Peyer's patch (tissue), 4 donors: ENCODE measurements at regions not wholly inside any gene's neighbourhood (a gene's known extent, or its start where the extent isn't known, plus 50 kb on each side); places are given as distances from the start of the nearest gene placed in this dataset.

Source experiments
- CTCF ChIP-seq, 6 experiments: fragments of 450-650 bp in 4 of 6; fragments of 200-600 bp in 2 of 6; sonication (generic) in 1 of 6; IDR thresholded peaks; one replicate each; pipeline ENCODE4 v1.5.1; 2017 to 2019; ENCODE audit warnings: antibody characterized with exemption in 6 of 6, mild to moderate bottlenecking in 3 of 6, moderate library complexity in 1 of 6
- POLR2A ChIP-seq, 2 donors: fragments of 450-650 bp; IDR thresholded peaks; one replicate each; pipeline ENCODE4 v1.5.1; 2017; ENCODE audit warnings: antibody characterized with exemption in 2 of 2, mild to moderate bottlenecking in 2 of 2, moderate library complexity in 2 of 2

GRCh38 chr12:34391771-34392581 is 369.7 kb downstream of the ALG10 start:
- TF ChIP-seq CTCF (IDR thresholded peaks at IDR 0.05) = no peak
- no peak for TF ChIP-seq POLR2A (IDR thresholded peaks at IDR 0.05)
